IMR-90 (cell line): ENCODE measurements at regions not wholly inside any gene's neighbourhood (a gene's known extent, or its start where the extent isn't known, plus 50 kb on each side); places are given as distances from the start of the nearest gene placed in this dataset.

Source experiments
- ATAC-seq: fragments of 200-7000 bp; cut with Tn5 transposase; 2 replicates; pipeline ENCODE4 v1.9.1; 2020; ENCODE audit warnings: low read depth, mild to moderate bottlenecking, moderate library complexity
- BruUV-seq: library from RNA; stranded (reverse); fragments of 400-500 nt; replicated peaks from 2 replicates; lab custom pipeline; 2021; lab: Mats Ljungman, UMichigan
- CTCF ChIA-PET: fragments of 300-600 bp; formaldehyde crosslinking; extraction: SDS; loops from one replicate; lab custom pipeline; 2021; ENCODE audit warnings: antibody characterized with exemption; lab: Yijun Ruan, JAX
- POLR2A ChIA-PET: fragments of 300-600 bp; sonication (Branson Sonifier 250); formaldehyde crosslinking; loops from one replicate; lab custom pipeline; 2022; ENCODE audit warnings: antibody characterized with exemption; ENCODE audit not compliant: unreplicated experiment; lab: Charles Lee
- DNase-seq: peaks from one replicate; pipeline ENCODE4 v3.0.0; 2013
- H2AFZ ChIP-seq: replicated peaks from 2 replicates; pipeline ENCODE3; 2013; ENCODE audit warnings: low read length, mild to moderate bottlenecking; ENCODE audit not compliant: poor library complexity
- H2AK5ac ChIP-seq: 2 replicates; pipeline ENCODE4 v1.6.1; 2013; ENCODE audit warnings: low read depth, low read length, inconsistent platforms
- H2AK9ac ChIP-seq: replicated peaks from 2 replicates; pipeline ENCODE3; 2013; ENCODE audit warnings: mild to moderate bottlenecking, low read depth, low read length, moderate library complexity; ENCODE audit not compliant: poor library complexity
- H2BK120ac ChIP-seq: 2 replicates; pipeline ENCODE4 v1.6.1; 2013; ENCODE audit warnings: low read depth, low read length, inconsistent platforms
- H2BK15ac ChIP-seq: 3 replicates; pipeline ENCODE4 v1.6.1; 2013; ENCODE audit warnings: low read depth, low read length, inconsistent platforms
- H2BK20ac ChIP-seq: 2 replicates; pipeline ENCODE4 v1.6.1; 2013; ENCODE audit warnings: low read depth, mild to moderate bottlenecking, inconsistent platforms, low read length, moderate library complexity
- H2BK5ac ChIP-seq: 2 replicates; pipeline ENCODE4 v1.6.1; 2013; ENCODE audit warnings: mild to moderate bottlenecking, low read depth, low read length, inconsistent platforms; ENCODE audit not compliant: poor library complexity, severe bottlenecking
- H3K14ac ChIP-seq: replicated peaks from 2 replicates; pipeline ENCODE4 v1.6.1; 2013; ENCODE audit warnings: low read depth, low read length, inconsistent platforms
- H3K18ac ChIP-seq: 2 replicates; pipeline ENCODE4 v1.6.1; 2013; ENCODE audit warnings: low read depth, low read length, control low read depth
- H3K23ac ChIP-seq: 2 replicates; pipeline ENCODE4 v1.6.1; 2013; ENCODE audit warnings: low read depth, low read length, inconsistent platforms
- H3K27ac ChIP-seq: 2 replicates; pipeline ENCODE4 v1.5.1; 2013; ENCODE audit warnings: mild to moderate bottlenecking, control low read depth, low read length; ENCODE audit not compliant: insufficient read depth
- H3K27me3 ChIP-seq: 2 replicates; pipeline ENCODE4 v1.6.1; 2013; ENCODE audit warnings: low read length; ENCODE audit not compliant: control insufficient read depth, insufficient read depth
- H3K36me3 ChIP-seq: 2 replicates; pipeline ENCODE4 v1.6.1; 2013; ENCODE audit warnings: low read length, mixed read lengths; ENCODE audit not compliant: control insufficient read depth, insufficient read depth
- H3K4ac ChIP-seq: 2 replicates; pipeline ENCODE4 v1.6.1; 2013; ENCODE audit warnings: low read depth, low read length, inconsistent platforms
- H3K4me1 ChIP-seq: 2 replicates; pipeline ENCODE4 v1.6.1; 2013; ENCODE audit warnings: low read length, mixed read lengths; ENCODE audit not compliant: control insufficient read depth, insufficient read depth
- H3K4me2 ChIP-seq: 2 replicates; pipeline ENCODE4 v1.6.1; 2013; ENCODE audit warnings: low read depth, mild to moderate bottlenecking, control low read depth, low read length, moderate library complexity
- H3K4me3 ChIP-seq: 2 replicates; pipeline ENCODE4 v1.5.1; 2013; ENCODE audit warnings: low read depth, mild to moderate bottlenecking, control low read depth, low read length, moderate library complexity; ENCODE audit not compliant: insufficient read depth
- H3K56ac ChIP-seq: 2 replicates; pipeline ENCODE4 v1.6.1; 2013; ENCODE audit warnings: low read length, inconsistent platforms; ENCODE audit not compliant: insufficient read depth; ENCODE audit errors: extremely low read depth
- H3K79me1 ChIP-seq, 2 experiments: 2 replicates each; pipeline ENCODE4 v1.6.1; 2013; ENCODE audit warnings: low read length in 2 of 2, inconsistent platforms in 1 of 2, low read depth in 1 of 2
- H3K9ac ChIP-seq: 2 replicates; pipeline ENCODE4 v1.6.1; 2013; ENCODE audit warnings: low read depth, low read length, control low read depth
- H3K9me1 ChIP-seq: 2 replicates; pipeline ENCODE4 v1.6.1; 2013; ENCODE audit warnings: low read length, inconsistent platforms; ENCODE audit not compliant: insufficient read depth
- H3K9me3 ChIP-seq: 2 replicates; pipeline ENCODE4 v1.6.1; 2013; ENCODE audit warnings: low read length; ENCODE audit not compliant: control insufficient read depth, insufficient read depth
- H4K20me1 ChIP-seq: 2 replicates; pipeline ENCODE4 v1.6.1; 2013; ENCODE audit warnings: low read length, inconsistent platforms; ENCODE audit not compliant: insufficient read depth
- H4K5ac ChIP-seq: 2 replicates; pipeline ENCODE4 v1.6.1; 2013; ENCODE audit warnings: mild to moderate bottlenecking, low read depth, low read length, control low read depth
- H4K8ac ChIP-seq, 2 experiments: 2 replicates each; pipeline ENCODE4 v1.6.1; 2013; ENCODE audit warnings: low read depth in 2 of 2, low read length in 2 of 2, control low read depth in 1 of 2, inconsistent platforms in 1 of 2
- H4K91ac ChIP-seq: 2 replicates; pipeline ENCODE4 v1.6.1; 2013; ENCODE audit warnings: low read depth, low read length, inconsistent platforms; ENCODE audit not compliant: insufficient read depth
- CHD1 ChIP-seq: IDR thresholded peaks from 2 replicates; pipeline ENCODE4 v1.6.1; 2012; ENCODE audit warnings: low read depth, low read length, improper control_type of control experiment
- MAZ ChIP-seq: IDR thresholded peaks from 2 replicates; pipeline ENCODE4 v1.6.1; 2012; ENCODE audit warnings: low read depth, mild to moderate bottlenecking, low read length, improper control_type of control experiment, moderate library complexity, borderline replicate concordance
- MXI1 ChIP-seq: IDR thresholded peaks from 2 replicates; pipeline ENCODE4 v1.6.1; 2012; ENCODE audit warnings: low read depth, mild to moderate bottlenecking, low read length, moderate library complexity, borderline replicate concordance
- RFX5 ChIP-seq: IDR thresholded peaks from 2 replicates; pipeline ENCODE4 v1.8.0; 2012; ENCODE audit warnings: low read depth, mild to moderate bottlenecking, low read length, moderate library complexity
- USF2 ChIP-seq: fragments of 150-350 bp; IDR thresholded peaks from 2 replicates; pipeline ENCODE4 v1.6.1; 2017; ENCODE audit warnings: mild to moderate bottlenecking, antibody characterized with exemption, low read length, low read depth
- WGBS, 2 experiments: methylation state at CpG; one replicate each; pipeline versions ENCODE4 v1.1.5 to v1.1.7; 2013; ENCODE audit warnings: missing lambda C conversion rate in 2 of 2; ENCODE audit not compliant: insufficient read length in 1 of 2; ENCODE audit errors: extremely low coverage in 2 of 2; 5-methylcytosine and 5-hydroxymethylcytosine counted together
- dilution Hi-C: fragments of 300-500 bp; cut with HindIII; formaldehyde crosslinking; loops from one replicate; pipeline ENCODE4 v1.14.3; 2018; ENCODE audit warnings: low sequenced_read_pairs; ENCODE audit not compliant: unreplicated experiment
- in situ Hi-C: fragments of 300-500 bp; cut with MboI; formaldehyde crosslinking; loops from 3 replicates; pipeline ENCODE4 v1.14.3; 2019; ENCODE audit warnings: low sequenced_read_pairs, inconsistent platforms, mixed read lengths
- intact Hi-C: fragments of 100-400 bp; cut with micrococcal nuclease; formaldehyde crosslinking; loops from 2 replicates; pipeline ENCODE4 v1.10.0; 2022

DNA sequence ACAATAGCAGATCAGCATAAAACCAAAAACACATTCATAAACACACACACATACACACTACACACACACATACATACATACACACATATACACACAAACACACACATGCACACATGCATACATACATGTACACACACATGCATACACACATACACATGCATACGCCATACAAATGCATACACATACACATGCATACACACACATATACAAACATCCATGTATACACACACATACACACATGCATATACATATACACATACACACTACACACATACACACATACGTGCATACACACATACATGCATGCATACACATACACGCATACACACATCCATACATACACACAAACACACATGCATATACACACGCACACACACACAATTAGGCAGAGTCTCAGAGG, 490.1 kb downstream of the TNS1 start (continued):
- no peak for TF ChIP-seq MXI1

DNA sequence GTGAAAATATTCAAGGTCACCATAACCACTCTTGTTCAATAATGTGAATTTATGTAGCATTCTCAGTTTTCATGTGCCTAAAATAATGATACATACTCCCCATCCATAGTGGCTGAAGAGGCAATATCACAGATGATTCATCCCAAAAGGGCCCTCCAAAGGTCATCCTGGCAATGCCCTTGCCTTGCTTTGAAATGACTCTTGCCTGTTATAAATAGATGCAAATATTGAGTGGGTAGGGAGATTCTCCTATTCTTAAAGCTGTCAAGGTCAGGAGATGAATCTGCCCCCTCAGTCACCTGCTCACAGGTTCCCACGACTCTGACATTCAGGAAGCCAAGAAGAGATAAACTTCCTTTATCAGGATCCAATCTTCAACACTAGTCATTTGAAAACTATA, 490.5 kb downstream of the TNS1 start:
- TF ChIP-seq MXI1: no peak
- no peak for TF ChIP-seq CHD1
- TF ChIP-seq MAZ: no peak
- no peak for TF ChIP-seq RFX5
- TF ChIP-seq USF2: no peak
- no peak overlapping the region for H3K4me2 ChIP-seq
- H3K4me1 ChIP-seq: peaks cover 17% of the 10 kb centered on the region
- peak overlapping the region; percentile 64; the same call in 1 of the 2 replicates for H3K27ac ChIP-seq
- H3K79me1 ChIP-seq: no peaks in the 10 kb centered on the region
- peak overlapping the region; percentile 56; the same call in 1 of the 2 replicates for H4K5ac ChIP-seq
- DNase-seq (no peak), ATAC-seq (no peak)
- H3K23ac ChIP-seq: no peak overlapping the region
- CTCF ChIA-PET: interaction anchor here (2.0 kb wide), 1 partner anchor 201 kb away, joined by 5 read pairs; no protein-coding TSS in a partner anchor
- no CpG with 5 or more reads among the region's 1 CpG for WGBS, 2 experiments
- H2BK5ac ChIP-seq: no peak overlapping the region
- peak overlapping the region; percentile 87 for H3K18ac ChIP-seq
- dilution Hi-C loops (loop anchor here (25.0 kb wide), 2 partner anchors 825 to 1000 kb away; partner anchors contain the start of gene IGFBP5), intact Hi-C loops (loop anchor here (5.0 to 10.0 kb wide), 2 partner anchors 130 to 467 kb away; no protein-coding TSS in a partner anchor), in situ Hi-C loops (loop anchor here (5.0 to 25.0 kb wide), 4 partner anchors 200 to 1000 kb away; no protein-coding TSS in a partner anchor)
- H4K20me1 ChIP-seq: no peaks in the 10 kb centered on the region
- H3K9me3 ChIP-seq: no peaks in the 10 kb centered on the region
- H2AFZ ChIP-seq: no peak overlapping the region
- peak overlapping the region; percentile 30 for H2AK5ac ChIP-seq
- peak overlapping the region; percentile 90; the same call in 2 of the 3 replicates for H2BK15ac ChIP-seq
- H2BK20ac ChIP-seq: peak overlapping the region; percentile 65
- no TSS peak for BruUV-seq
- POLR2A ChIA-PET: no interaction called here
- H3K9ac ChIP-seq: no peak overlapping the region
- H2BK120ac ChIP-seq: peak overlapping the region; percentile 92
- no peak overlapping the region for H2AK9ac ChIP-seq
- peaks cover 6% of the 10 kb centered on the region; the same call in 1 of the 2 replicates for H3K9me1 ChIP-seq
- H3K4me3 ChIP-seq: no peak overlapping the region
- no peak overlapping the region; the same call in 1 of the 2 replicates for H3K14ac ChIP-seq
- H3K4ac ChIP-seq: peak overlapping the region; percentile 88
- no peaks in the 10 kb centered on the region for H3K36me3 ChIP-seq
- peak overlapping the region; percentile 39; the same call in 1 of the 2 replicates for H4K91ac ChIP-seq
- H4K8ac ChIP-seq: peak overlapping the region; percentile 62 to 75; a peak in 3 of 4 replicates
- H3K27me3 ChIP-seq: no peaks in the 10 kb centered on the region
- H3K56ac ChIP-seq: no peak overlapping the region
